ENCODE measurements at regions not wholly inside any gene's neighbourhood (a gene's known extent, or its start where the extent isn't known, plus 50 kb on each side); places are given as distances from the start of the nearest gene placed in this dataset.

- TF ChIP-seq POLR2A (IDR thresholded peaks at IDR 0.05) (no peak), CTCF (IDR thresholded peaks at IDR 0.05) (no peak)
Measured at GRCh38 chr16:50999181-50999580, 151.9 kb downstream of the SALL1 start.

Data from heart left ventricle (tissue), 13 donors.